Stimulated activated CD8-positive, alpha-beta memory T cell treated with anti-CD3 and anti-CD28 coated beads, Interleukin-12 subunit alpha, Interleukin-12 subunit beta, amount 100 ng/mL, for 24 hours (primary cell): ENCODE measurements at regions not wholly inside any gene's neighbourhood (a gene's known extent, or its start where the extent isn't known, plus 50 kb on each side); places are given as distances from the start of the nearest gene placed in this dataset.
"Not testable (repeated sequence)": the region's sequence is repeated elsewhere in the genome, so short reads cannot be mapped to it uniquely, and the experiment has no call there.

ENCODE experiments used
- DNase-seq: peaks from one replicate; pipeline ENCODE4 v3.0.0-alpha.2; 2020; ENCODE audit errors: extremely low read depth

DNA sequence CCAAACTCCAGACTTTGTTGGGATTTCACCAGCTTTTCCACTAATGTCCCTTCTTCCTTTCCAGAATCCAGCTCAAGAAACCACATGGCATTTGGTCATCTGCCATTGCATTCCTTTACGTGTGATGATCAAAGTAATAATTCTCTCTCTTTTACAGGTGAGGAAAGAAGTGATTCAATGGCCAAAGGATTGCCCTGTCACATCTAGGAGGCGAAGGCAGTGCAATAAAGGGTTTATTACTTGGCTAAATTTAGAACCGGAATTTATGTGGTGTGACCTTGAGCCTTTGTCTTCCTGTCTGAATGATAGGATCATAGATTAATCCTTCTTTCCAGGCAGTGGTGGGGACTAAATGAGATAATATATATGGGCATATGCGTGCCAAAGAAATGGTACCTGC, 58.3 kb upstream of the COBL start:
- no peak for DNase-seq

DNA sequence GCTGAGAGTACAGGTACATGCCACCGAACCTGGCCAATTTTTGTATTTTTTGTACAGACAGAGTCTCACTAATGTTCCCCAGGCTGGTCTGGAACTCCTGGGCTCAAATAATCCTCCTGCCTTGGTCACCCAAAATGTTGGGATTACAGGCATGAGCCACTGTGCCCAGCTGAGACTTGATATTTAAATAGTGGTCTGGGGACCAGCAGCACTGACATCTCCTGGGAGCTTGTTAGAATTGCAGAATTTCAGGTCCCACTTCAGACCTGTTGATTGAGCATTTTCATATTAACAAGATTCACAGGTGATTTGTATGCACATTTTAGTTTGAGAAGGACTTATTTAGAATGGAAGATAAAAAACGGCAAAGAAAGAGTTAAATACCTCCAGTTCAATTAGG, 57.0 kb upstream of the COBL start:
- DNase-seq, result not testable (repeated sequence)

DNA sequence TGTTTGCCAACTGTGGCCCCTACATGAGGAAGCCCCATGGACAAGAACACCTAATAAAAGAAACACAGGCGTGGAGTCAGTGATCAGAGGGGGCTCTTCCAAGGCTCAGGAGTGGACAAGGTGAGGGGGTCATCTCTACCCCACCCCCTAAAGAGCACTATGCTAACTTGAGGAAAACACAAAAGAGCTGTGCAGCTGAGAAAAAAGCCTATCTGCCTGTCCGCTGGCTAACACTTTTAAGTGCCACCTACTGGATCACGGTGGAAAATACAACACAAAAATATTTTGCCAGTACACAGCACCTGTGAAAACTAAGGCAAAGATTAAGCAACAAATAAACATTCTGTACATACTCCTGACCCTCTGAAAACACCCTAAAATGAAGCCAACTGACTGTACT, 53.1 kb upstream of the COBL start:
- no peak for DNase-seq

DNA sequence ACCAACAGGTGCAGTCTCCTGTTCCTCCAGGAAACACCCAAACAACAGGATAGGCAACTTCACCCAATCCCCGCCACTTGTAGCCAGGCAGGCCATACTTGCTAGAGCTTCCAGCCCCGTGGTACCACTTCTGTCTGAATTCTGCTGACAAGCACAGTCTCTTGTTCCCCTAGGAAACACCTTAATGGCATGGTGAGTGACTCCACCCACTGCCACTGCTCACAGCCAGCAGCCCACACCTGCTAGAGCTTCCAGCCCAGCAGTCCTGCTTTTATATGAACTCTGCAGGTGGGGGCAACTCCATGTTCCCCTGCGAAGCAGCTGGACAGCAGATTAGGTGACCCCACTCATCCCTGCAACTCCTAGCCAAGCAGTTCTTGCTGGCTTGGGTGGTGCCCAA, 52.6 kb upstream of the COBL start:
- DNase-seq, result not testable (repeated sequence)

DNA sequence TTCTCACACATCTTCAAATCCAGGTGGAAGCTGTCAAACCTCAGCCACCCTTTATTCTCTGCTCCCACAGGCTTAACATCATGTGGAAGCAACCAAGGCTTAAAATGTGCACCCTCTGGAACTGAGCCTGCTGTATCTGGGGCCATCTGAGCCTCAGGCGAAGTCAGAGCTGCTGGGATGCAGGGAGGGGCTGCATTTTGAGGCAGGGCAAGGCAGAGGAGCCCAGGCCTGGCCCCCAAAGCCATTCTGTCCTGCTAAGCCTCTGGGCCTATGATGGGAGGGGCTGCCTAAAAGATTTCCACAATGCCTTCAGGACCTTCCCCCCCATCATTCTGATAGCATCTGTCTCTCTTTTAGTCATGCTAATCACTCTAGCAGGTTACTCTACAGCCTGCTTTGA, 51.7 kb upstream of the COBL start:
- no peak for DNase-seq

DNA sequence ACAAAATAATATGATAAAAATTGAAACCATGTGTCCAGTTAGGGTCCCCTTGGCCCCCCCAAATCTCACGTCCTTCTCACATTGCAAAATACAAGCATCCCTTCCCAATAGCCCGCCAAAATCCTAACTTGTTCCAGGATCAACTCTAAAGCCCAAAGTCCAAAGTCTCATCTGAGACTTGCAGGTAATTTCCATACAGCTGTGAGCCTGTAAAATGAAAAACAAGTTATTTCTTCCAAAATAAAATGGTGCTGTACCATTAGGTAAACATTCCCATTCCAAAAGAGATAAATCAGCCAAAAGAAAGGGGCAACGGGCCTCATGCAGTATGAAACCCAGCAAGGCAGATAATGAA, 51.0 kb upstream of the COBL start:
- no peak for DNase-seq

DNA sequence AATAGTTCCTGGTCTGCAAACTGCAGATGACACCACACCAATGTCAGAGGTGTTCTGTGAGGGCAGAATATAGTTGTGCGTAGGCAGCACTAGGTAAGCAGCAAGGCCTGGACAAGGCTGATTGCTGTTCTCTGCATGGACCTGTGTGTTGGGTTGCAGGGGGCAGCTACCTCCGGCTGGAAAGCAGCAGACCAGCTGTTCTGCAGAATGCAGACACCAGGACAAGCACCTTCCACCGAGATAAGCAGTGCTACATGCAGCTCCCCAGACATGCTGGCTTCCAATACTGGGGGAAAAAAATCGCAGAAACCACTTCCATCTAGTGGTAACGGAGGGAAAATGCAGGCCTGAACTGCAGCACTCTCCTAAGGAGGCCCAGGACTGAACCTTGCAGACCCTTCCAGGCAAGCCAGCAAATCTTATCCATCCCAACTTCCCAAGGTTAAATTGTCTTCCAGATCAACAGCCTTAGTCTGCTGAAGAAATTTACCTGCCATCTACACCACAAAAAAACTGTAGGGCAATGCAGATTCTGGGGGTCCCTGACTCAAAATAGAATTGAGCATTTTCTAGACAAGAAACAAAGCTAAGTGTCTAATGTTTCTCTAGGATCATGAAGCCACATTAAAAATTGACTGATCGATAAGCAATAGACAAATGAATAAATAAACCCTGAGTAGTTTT, 50.5 kb upstream of the COBL start:
- no peak for DNase-seq
